ENCODE measurements at regions not wholly inside any gene's neighbourhood (a gene's known extent, or its start where the extent isn't known, plus 50 kb on each side); places are given as distances from the start of the nearest gene placed in this dataset.
"Not testable (repeated sequence)": the region's sequence is repeated elsewhere in the genome, so short reads cannot be mapped to it uniquely, and the experiment has no call there.

GRCh38 chr16:29606669-29607427, 56.2 kb upstream of the SPN start:
- TF ChIP-seq, protein P1, sequence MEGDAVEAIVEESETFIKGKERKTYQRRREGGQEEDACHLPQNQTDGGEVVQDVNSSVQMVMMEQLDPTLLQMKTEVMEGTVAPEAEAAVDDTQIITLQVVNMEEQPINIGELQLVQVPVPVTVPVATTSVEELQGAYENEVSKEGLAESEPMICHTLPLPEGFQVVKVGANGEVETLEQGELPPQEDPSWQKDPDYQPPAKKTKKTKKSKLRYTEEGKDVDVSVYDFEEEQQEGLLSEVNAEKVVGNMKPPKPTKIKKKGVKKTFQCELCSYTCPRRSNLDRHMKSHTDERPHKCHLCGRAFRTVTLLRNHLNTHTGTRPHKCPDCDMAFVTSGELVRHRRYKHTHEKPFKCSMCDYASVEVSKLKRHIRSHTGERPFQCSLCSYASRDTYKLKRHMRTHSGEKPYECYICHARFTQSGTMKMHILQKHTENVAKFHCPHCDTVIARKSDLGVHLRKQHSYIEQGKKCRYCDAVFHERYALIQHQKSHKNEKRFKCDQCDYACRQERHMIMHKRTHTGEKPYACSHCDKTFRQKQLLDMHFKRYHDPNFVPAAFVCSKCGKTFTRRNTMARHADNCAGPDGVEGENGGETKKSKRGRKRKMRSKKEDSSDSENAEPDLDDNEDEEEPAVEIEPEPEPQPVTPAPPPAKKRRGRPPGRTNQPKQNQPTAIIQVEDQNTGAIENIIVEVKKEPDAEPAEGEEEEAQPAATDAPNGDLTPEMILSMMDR (IDR thresholded peaks at IDR 0.05; ENCODE audit: low read depth, low read length, poor library complexity, severe bottlenecking) = not testable (repeated sequence)
- TF ChIP-seq EZH2phosphoT487 (IDR thresholded peaks at IDR 0.05; ENCODE audit: borderline replicate concordance, low read length) = not testable (repeated sequence)
